ENCODE measurements at regions not wholly inside any gene's neighbourhood (a gene's known extent, or its start where the extent isn't known, plus 50 kb on each side); places are given as distances from the start of the nearest gene placed in this dataset.

- CTCF ChIA-PET (ENCODE audit: low intra/inter-chr PET ratio), result no interaction called here
- Histone ChIP-seq H3K4me2 (ENCODE audit: insufficient read depth, low read length) (no peak overlapping the region), H3K27me3 (ENCODE audit: control insufficient read depth in 2 of 2, insufficient read depth in 2 of 2, low read length in 2 of 2) (no peaks in the 10 kb centered on the region; a peak in 1 of 5 replicates), H2AFZ (ENCODE audit: low read depth, low read length) (no peak overlapping the region), H3K36me3 (ENCODE audit: control insufficient read depth, insufficient read depth, low read length) (no peaks in the 10 kb centered on the region), H3K9me3 (replicated peaks; ENCODE audit: control insufficient read depth, insufficient read depth, low read depth, low read length) (no peaks in the 10 kb centered on the region), H3K27ac (ENCODE audit: extremely low read depth, low read depth, low read length) (no peak overlapping the region), H3K4me1 (replicated peaks in 1 of 2; ENCODE audit: control insufficient read depth in 2 of 2, insufficient read depth in 2 of 2, low read length in 2 of 2) (no peaks in the 10 kb centered on the region), H3K9ac (ENCODE audit: insufficient read depth in 1 of 2, low read depth in 2 of 2, low read length in 2 of 2) (no peak overlapping the region), H3K9me1 (ENCODE audit: control insufficient read depth, insufficient read depth, low read length) (no peaks in the 10 kb centered on the region), H3K4me3 (no peak overlapping the region), H4K20me1 (replicated peaks; ENCODE audit: control insufficient read depth, insufficient read depth, low read length) (no peaks in the 10 kb centered on the region), H3K79me2 (ENCODE audit: control insufficient read depth, insufficient read depth, low read length) (no peaks in the 10 kb centered on the region)
- WGBS (ENCODE audit: insufficient coverage, low coverage, missing lambda C conversion rate), result 1% methylated on average over 7 of the region's 7 CpGs
- in situ Hi-C loops (cut with MboI) (no loop called here), intact Hi-C loops (cut with micrococcal nuclease) (no loop called here)
- POLR2A ChIA-PET, result no interaction called here
- no TSS peak for BruUV-seq (replicated peaks)
- ATAC-seq (no peak), FAIRE-seq (no peak), DNase-seq (ENCODE audit: extremely low read depth in 1 of 4, low spot score in 3 of 4) (no peak)
- TF ChIP-seq SAFB2 (IDR thresholded peaks at IDR 0.05; ENCODE audit: borderline replicate concordance, low read depth, low read length, severe bottlenecking) (no peak), ZNF143 (CRISPR knock-in tag; IDR thresholded peaks at IDR 0.05) (no peak), ASH1L (IDR thresholded peaks at IDR 0.05; ENCODE audit: borderline replicate concordance, low read depth, partially characterized antibody) (no peak), KAT8 (IDR thresholded peaks at IDR 0.05; ENCODE audit: low read depth) (no peak), ZBTB49 (CRISPR knock-in tag; IDR thresholded peaks at IDR 0.05; ENCODE audit: borderline replicate concordance) (no peak), ZNF584 (CRISPR knock-in tag; IDR thresholded peaks at IDR 0.05; ENCODE audit: low read depth) (no peak), CREB3L1 (IDR thresholded peaks at IDR 0.05; ENCODE audit: borderline replicate concordance, low read depth) (no peak), ZNF232 (CRISPR knock-in tag; IDR thresholded peaks at IDR 0.05) (no peak), ZBTB9 (CRISPR knock-in tag; IDR thresholded peaks at IDR 0.05) (no peak), FOXA3 (CRISPR knock-in tag; conservative IDR thresholded peaks at IDR 0.05 in 1 of 2, IDR thresholded peaks at IDR 0.05 in 1 of 2) (no peak), ZBTB34 (CRISPR knock-in tag; IDR thresholded peaks at IDR 0.05) (no peak), POLR2AphosphoS2 (IDR thresholded peaks at IDR 0.05; ENCODE audit: low read length) (no peak), KHSRP (IDR thresholded peaks at IDR 0.05) (no peak), CBX2 (IDR thresholded peaks at IDR 0.05; ENCODE audit: insufficient read depth, low read length, poor library complexity, severe bottlenecking) (no peak)
Observed at GRCh38 chr5:155125551-155126095, 112.1 kb downstream of the KIF4B start.
